ENCODE measurements at regions not wholly inside any gene's neighbourhood (a gene's known extent, or its start where the extent isn't known, plus 50 kb on each side); places are given as distances from the start of the nearest gene placed in this dataset.

DNA sequence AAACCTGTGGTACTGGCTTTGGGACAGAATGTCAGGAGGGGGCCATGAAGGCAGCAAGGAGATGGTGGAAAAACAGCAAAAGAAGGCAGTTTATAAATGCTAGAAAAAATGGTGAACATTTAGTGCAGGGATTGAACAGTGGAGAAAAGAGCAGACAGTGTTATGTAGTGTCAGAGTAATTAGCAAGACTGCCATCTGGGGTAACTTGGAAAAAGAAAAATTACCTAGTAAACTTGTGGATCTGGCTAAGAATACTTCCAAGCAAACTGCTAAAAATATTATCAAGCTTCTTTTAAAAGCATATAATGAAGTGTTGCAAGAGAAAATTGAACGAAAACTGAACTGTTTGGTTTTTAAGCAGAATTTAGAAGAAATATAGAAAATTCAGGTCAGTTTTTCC, 267.8 kb downstream of the INSIG2 start (continued):
- TF ChIP-seq, protein P1, sequence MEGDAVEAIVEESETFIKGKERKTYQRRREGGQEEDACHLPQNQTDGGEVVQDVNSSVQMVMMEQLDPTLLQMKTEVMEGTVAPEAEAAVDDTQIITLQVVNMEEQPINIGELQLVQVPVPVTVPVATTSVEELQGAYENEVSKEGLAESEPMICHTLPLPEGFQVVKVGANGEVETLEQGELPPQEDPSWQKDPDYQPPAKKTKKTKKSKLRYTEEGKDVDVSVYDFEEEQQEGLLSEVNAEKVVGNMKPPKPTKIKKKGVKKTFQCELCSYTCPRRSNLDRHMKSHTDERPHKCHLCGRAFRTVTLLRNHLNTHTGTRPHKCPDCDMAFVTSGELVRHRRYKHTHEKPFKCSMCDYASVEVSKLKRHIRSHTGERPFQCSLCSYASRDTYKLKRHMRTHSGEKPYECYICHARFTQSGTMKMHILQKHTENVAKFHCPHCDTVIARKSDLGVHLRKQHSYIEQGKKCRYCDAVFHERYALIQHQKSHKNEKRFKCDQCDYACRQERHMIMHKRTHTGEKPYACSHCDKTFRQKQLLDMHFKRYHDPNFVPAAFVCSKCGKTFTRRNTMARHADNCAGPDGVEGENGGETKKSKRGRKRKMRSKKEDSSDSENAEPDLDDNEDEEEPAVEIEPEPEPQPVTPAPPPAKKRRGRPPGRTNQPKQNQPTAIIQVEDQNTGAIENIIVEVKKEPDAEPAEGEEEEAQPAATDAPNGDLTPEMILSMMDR (IDR thresholded peaks at IDR 0.05), result no peak

DNA sequence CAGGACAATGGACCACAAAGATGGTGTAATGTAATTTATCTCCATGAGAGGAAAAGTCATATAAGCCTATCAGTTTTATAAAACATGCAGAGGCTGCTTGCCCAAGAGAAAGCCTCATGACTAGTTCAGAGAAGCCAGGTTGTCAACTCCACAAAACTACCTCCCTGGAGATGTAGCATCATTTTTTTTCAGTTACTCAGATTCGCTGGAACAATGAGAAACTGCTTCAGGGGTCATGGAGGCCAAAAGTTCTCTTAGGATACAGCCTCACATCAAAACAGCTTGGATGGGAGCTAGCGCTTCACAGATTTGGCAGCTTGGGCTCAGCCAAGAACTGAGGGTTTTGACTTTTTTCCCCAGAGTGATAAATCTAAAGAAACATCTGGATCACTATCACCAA, 263.5 kb downstream of the INSIG2 start:
- CTCF ChIA-PET, result no interaction called here
- DNase-seq, result no peak

More for the DNA sequence above, 263.5 kb downstream of the INSIG2 start:
- H3K4me2 ChIP-seq, result no peak overlapping the region
- no peak overlapping the region for H3K27ac ChIP-seq (ENCODE audit: low read depth in 2 of 2, low read length in 1 of 2)
- no peaks in the 10 kb centered on the region for H3K36me3 ChIP-seq (replicated peaks in 1 of 2; ENCODE audit: control insufficient read depth in 1 of 2, insufficient read depth in 2 of 2, low read length in 1 of 2)
- H3F3A ChIP-seq (replicated peaks; ENCODE audit: insufficient read depth), result no peaks in the 10 kb centered on the region
- no peak overlapping the region for H3K4me3 ChIP-seq (ENCODE audit: low read depth in 2 of 2, low read length in 1 of 2)
- 50% methylated on average over 2 of the region's 2 CpGs for WGBS (ENCODE audit: low lambda C conversion rate)
- no peaks in the 10 kb centered on the region for H3K9me2 ChIP-seq
- H3K9ac ChIP-seq, result no peak overlapping the region
- POLR2A ChIA-PET, result no interaction called here
- no peaks in the 10 kb centered on the region for H4K20me1 ChIP-seq (ENCODE audit: insufficient read depth)
- H3K4me1 ChIP-seq (ENCODE audit: control insufficient read depth in 1 of 2, insufficient read depth in 2 of 2, low read depth in 1 of 2, low read length in 1 of 2), result no peaks in the 10 kb centered on the region
- H3K9me3 ChIP-seq, result no peaks in the 10 kb centered on the region
- H3K79me2 ChIP-seq (ENCODE audit: insufficient read depth), result no peaks in the 10 kb centered on the region
- no peak for TF ChIP-seq EZH2phosphoT487 (IDR thresholded peaks at IDR 0.05; ENCODE audit: borderline replicate concordance, low read depth)
- no peak for TF ChIP-seq FOXJ3 (CRISPR knock-in tag; IDR thresholded peaks at IDR 0.05)
- TF ChIP-seq, protein P2, sequence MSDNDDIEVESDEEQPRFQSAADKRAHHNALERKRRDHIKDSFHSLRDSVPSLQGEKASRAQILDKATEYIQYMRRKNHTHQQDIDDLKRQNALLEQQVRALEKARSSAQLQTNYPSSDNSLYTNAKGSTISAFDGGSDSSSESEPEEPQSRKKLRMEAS (IDR thresholded peaks at IDR 0.05; ENCODE audit: low read depth), result no peak
- no peak for TF ChIP-seq RCOR1 (IDR thresholded peaks at IDR 0.05; ENCODE audit: low read length)
- TF ChIP-seq RFX5 (IDR thresholded peaks at IDR 0.05; ENCODE audit: low read length), result no peak
- no peak for TF ChIP-seq CHD2 (IDR thresholded peaks at IDR 0.05; ENCODE audit: low read length, partially characterized antibody)
- TF ChIP-seq, protein P3, sequence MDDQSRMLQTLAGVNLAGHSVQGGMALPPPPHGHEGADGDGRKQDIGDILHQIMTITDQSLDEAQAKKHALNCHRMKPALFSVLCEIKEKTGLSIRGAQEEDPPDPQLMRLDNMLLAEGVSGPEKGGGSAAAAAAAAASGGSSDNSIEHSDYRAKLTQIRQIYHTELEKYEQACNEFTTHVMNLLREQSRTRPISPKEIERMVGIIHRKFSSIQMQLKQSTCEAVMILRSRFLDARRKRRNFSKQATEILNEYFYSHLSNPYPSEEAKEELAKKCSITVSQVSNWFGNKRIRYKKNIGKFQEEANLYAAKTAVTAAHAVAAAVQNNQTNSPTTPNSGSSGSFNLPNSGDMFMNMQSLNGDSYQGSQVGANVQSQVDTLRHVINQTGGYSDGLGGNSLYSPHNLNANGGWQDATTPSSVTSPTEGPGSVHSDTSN (IDR thresholded peaks at IDR 0.05), result no peak
- TF ChIP-seq, protein P4, sequence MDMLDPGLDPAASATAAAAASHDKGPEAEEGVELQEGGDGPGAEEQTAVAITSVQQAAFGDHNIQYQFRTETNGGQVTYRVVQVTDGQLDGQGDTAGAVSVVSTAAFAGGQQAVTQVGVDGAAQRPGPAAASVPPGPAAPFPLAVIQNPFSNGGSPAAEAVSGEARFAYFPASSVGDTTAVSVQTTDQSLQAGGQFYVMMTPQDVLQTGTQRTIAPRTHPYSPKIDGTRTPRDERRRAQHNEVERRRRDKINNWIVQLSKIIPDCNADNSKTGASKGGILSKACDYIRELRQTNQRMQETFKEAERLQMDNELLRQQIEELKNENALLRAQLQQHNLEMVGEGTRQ (IDR thresholded peaks at IDR 0.05; ENCODE audit: borderline replicate concordance, low read depth, low read length), result no peak
- TF ChIP-seq, protein P1 (IDR thresholded peaks at IDR 0.05), result no peak
- no peak for TF ChIP-seq RXRA (IDR thresholded peaks at IDR 0.05; ENCODE audit: borderline replicate concordance, low read depth)
- TF ChIP-seq, protein P5, sequence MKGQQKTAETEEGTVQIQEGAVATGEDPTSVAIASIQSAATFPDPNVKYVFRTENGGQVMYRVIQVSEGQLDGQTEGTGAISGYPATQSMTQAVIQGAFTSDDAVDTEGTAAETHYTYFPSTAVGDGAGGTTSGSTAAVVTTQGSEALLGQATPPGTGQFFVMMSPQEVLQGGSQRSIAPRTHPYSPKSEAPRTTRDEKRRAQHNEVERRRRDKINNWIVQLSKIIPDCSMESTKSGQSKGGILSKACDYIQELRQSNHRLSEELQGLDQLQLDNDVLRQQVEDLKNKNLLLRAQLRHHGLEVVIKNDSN (IDR thresholded peaks at IDR 0.05; ENCODE audit: borderline replicate concordance, low read depth), result no peak
- no peak for TF ChIP-seq TCF12 (IDR thresholded peaks at IDR 0.05)
- no peak for TF ChIP-seq MXI1 (IDR thresholded peaks at IDR 0.05; ENCODE audit: low read depth, low read length)
- no peak for TF ChIP-seq NFIC (IDR thresholded peaks at IDR 0.05; ENCODE audit: borderline replicate concordance)
- TF ChIP-seq, protein P6, sequence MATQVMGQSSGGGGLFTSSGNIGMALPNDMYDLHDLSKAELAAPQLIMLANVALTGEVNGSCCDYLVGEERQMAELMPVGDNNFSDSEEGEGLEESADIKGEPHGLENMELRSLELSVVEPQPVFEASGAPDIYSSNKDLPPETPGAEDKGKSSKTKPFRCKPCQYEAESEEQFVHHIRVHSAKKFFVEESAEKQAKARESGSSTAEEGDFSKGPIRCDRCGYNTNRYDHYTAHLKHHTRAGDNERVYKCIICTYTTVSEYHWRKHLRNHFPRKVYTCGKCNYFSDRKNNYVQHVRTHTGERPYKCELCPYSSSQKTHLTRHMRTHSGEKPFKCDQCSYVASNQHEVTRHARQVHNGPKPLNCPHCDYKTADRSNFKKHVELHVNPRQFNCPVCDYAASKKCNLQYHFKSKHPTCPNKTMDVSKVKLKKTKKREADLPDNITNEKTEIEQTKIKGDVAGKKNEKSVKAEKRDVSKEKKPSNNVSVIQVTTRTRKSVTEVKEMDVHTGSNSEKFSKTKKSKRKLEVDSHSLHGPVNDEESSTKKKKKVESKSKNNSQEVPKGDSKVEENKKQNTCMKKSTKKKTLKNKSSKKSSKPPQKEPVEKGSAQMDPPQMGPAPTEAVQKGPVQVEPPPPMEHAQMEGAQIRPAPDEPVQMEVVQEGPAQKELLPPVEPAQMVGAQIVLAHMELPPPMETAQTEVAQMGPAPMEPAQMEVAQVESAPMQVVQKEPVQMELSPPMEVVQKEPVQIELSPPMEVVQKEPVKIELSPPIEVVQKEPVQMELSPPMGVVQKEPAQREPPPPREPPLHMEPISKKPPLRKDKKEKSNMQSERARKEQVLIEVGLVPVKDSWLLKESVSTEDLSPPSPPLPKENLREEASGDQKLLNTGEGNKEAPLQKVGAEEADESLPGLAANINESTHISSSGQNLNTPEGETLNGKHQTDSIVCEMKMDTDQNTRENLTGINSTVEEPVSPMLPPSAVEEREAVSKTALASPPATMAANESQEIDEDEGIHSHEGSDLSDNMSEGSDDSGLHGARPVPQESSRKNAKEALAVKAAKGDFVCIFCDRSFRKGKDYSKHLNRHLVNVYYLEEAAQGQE (IDR thresholded peaks at IDR 0.05; ENCODE audit: low read depth, low read length), result no peak
- TF ChIP-seq JUND (IDR thresholded peaks at IDR 0.05), result no peak
- no peak for TF ChIP-seq TAF1 (IDR thresholded peaks at IDR 0.05; ENCODE audit: borderline replicate concordance, low read depth, low read length)
- no peak for TF ChIP-seq GATA2 (CRISPR knock-in tag; IDR thresholded peaks at IDR 0.05)
- no peak overlapping the region for H2AFZ ChIP-seq (ENCODE audit: low read depth)
- no peaks in the 10 kb centered on the region for H3K27me3 ChIP-seq (ENCODE audit: insufficient read depth)
